ENCODE measurements at regions not wholly inside any gene's neighbourhood (a gene's known extent, or its start where the extent isn't known, plus 50 kb on each side); places are given as distances from the start of the nearest gene placed in this dataset.

GRCh38 chr5:2805080-2805479 lies 53.6 kb upstream of the IRX2 start:
- Histone ChIP-seq H3K4me2 (ENCODE audit: low read length) (no peak overlapping the region), H2AFZ (ENCODE audit: low read depth, low read length, poor library complexity, severe bottlenecking) (no peak overlapping the region), H3K9me2 (ENCODE audit: insufficient read depth) (no peaks in the 10 kb centered on the region), H3K4me3 (replicated peaks in 1 of 2; ENCODE audit: low read depth in 1 of 2, low read length in 2 of 2) (no peak overlapping the region), H3K9ac (ENCODE audit: low read length) (no peak overlapping the region), H3K9me3 (ENCODE audit: control insufficient read depth in 1 of 2, insufficient read depth in 1 of 2, low read depth in 1 of 2, low read length in 2 of 2) (peaks cover 0 to 22% of the 10 kb centered on the region in 2 experiments; a peak in 2 of 4 replicates), H3K27ac (ENCODE audit: low read depth, low read length) (no peak overlapping the region), H4K20me1 (ENCODE audit: insufficient read depth) (no peaks in the 10 kb centered on the region), H3K79me2 (ENCODE audit: insufficient read depth, low read length) (no peaks in the 10 kb centered on the region), H3K36me3 (ENCODE audit: control insufficient read depth in 1 of 2, insufficient read depth in 2 of 2, low read length in 2 of 2) (no peaks in the 10 kb centered on the region), H3K27me3 (ENCODE audit: insufficient read depth, low read length) (no peaks in the 10 kb centered on the region), H3K4me1 (ENCODE audit: control insufficient read depth in 1 of 2, insufficient read depth in 2 of 2, low read length in 2 of 2) (no peaks in the 10 kb centered on the region)
- ChIA-PET RAD21 (ENCODE audit: low non-redundant PET in 1 of 2, low total read pairs in 2 of 2, uncharacterized antibody in 2 of 2, unreplicated experiment in 2 of 2) (no interaction called here), CTCF (no interaction called here), POLR2A (no interaction called here)
- ATAC-seq (no peak), DNase-seq (ENCODE audit: low read depth, low spot score) (no peak)
- intact Hi-C loops (cut with micrococcal nuclease), result no loop called here
- TF ChIP-seq YY1 (IDR thresholded peaks at IDR 0.05; ENCODE audit: extremely low read depth, insufficient replicate concordance, low read depth, low read length) (no peak), EGR1 (IDR thresholded peaks at IDR 0.05; ENCODE audit: low read depth) (no peak), ZBTB33 (IDR thresholded peaks at IDR 0.05; ENCODE audit: extremely low read depth, insufficient replicate concordance, low read length) (no peak), ATF3 (IDR thresholded peaks at IDR 0.05) (no peak), POLR2A (IDR thresholded peaks at IDR 0.05; ENCODE audit: borderline replicate concordance, extremely low read depth, insufficient read depth, insufficient read length) (no peak), REST (IDR thresholded peaks at IDR 0.05; ENCODE audit: low read depth) (no peak), SIN3A (IDR thresholded peaks at IDR 0.05; ENCODE audit: low read depth) (no peak), RAD21 (IDR thresholded peaks at IDR 0.05; ENCODE audit: low read depth) (no peak), CBX3 (IDR thresholded peaks at IDR 0.05; ENCODE audit: low read depth) (no peak), CEBPB (IDR thresholded peaks at IDR 0.05; ENCODE audit: low read depth) (no peak)
- BruUV-seq (replicated peaks), result no TSS peak
